ENCODE measurements at regions not wholly inside any gene's neighbourhood (a gene's known extent, or its start where the extent isn't known, plus 50 kb on each side); places are given as distances from the start of the nearest gene placed in this dataset.
"Not testable (repeated sequence)": the region's sequence is repeated elsewhere in the genome, so short reads cannot be mapped to it uniquely, and the experiment has no call there.

DNA sequence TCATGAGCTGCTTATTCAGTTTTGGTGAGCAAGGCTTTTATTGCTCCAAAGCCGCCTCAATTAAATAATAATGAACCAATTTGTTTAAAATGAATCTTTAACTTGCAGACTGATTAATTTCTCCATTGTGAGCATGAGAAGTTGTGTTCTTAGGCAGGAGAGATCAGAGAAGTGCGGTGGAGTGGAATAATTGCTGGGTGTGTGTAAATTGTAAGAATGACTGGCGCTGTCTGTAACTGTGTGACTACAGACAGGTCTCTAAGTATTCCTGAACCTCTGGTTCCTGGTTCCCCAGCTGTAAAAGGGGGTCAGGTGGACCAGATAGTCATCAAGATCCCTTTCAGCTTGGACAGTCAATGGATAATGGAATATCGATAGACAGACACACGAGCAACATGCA is 98.0 kb upstream of the EFEMP1 start:
- DNase-seq = no peak

DNA sequence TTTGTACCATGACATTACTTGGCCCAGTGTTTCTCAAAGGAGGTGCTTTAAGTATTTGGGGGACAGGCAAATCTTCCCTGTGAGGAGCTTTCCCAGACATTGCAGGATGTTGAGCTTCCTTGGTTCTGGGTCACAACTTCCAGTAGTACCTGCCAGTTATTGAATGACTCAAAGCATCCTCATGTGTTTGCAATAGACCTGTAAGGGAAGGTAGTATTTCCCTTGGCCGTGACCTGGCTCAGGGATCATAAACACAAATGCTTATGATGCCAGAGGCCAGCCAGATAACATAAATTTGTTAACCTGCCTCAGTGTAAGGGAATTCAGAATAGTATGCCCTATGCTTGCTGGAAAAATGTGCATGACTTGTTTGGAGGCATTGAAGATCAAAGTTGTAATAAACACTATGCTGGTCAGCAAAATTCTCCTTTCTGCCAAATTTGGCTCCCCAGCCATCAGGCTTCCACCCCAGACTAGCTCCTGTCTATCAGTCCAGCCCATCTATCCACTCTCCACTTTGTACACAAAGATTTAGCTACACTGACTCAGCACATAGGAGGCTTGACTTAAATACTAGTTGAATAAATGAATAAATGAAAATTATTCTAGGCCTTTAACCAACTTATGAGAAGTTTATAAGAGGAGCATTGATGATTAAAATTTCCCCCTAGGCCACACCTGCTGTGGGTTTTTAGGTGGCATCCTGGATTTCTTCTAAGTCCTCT is 102.0 kb upstream of the EFEMP1 start:
- no peak for DNase-seq

DNA sequence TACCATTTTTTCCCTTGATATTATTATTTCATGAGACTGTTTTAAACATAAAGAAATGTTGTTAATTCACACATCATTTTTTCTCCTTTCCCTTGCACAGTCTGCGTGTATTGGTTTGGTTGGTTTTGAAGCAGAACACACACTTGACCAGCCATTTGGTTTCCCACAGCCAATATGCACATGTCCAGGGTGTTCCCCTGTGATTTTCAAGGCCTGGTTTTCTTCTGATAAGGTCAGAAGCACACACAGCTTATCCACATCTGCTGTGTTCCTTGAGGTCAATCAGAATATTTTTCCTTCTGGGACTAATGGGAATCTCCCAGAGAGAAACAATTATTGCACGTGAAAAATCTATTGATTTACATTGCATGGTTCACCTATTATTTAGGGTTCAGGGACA is 103.2 kb upstream of the EFEMP1 start:
- DNase-seq = no peak

DNA sequence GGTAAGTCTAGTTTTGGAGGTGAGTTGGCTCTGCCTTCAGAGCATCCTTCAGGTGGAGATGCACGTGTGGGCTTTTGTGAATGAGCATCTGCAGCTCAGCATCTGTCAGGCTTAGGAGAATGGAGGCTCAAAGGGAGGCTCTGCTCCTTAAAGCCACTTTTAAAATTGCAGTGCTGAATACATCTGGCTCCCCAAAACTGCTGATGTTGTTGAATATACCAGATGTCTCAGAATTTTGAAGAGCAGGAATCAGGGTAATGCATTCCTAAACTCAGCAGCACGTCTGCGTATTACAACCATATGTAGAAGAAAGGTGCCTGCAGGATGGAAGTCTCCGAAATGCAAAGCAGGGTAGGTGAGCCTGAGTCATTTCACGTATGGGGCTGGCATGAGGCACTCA is 106.5 kb upstream of the EFEMP1 start:
- DNase-seq = no peak

DNA sequence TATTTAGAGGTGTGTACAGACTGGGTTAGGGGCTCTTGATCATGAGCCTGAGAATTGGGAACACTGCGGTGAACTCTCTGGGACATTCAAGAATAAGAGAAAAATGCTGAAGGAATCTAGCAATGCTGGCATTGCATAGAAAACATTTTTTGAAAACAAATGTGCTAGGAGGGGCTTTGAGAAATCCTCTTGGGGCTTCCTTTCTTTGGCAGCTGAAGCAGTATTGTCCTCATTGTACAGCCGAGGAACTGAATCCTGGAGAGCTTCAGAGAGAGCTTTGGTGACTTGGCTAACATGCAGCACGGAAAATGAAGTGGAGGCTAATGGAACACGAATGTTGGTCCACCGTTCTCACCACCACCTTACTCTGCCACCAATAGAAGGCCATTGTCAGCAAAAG is 107.3 kb upstream of the EFEMP1 start:
- DNase-seq = no peak

DNA sequence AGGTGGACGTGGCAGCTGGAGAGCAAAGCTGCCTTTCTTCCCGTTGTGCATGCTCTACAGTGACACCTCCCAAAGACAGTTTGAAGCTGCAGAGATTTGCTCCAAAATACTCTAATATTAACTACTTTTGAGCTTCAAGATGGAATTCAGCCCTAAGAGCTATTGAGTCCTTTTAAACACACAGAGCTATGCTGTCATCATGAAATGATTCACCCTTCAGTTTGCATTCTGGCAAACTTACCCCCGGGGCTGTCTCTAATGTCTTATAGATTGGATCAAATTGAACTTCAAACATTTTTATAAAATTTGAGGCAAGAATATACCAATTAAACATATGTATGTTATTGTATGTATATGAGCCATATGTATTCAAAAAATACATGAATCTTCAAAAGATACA is 110.7 kb upstream of the EFEMP1 start:
- DNase-seq = no peak

DNA sequence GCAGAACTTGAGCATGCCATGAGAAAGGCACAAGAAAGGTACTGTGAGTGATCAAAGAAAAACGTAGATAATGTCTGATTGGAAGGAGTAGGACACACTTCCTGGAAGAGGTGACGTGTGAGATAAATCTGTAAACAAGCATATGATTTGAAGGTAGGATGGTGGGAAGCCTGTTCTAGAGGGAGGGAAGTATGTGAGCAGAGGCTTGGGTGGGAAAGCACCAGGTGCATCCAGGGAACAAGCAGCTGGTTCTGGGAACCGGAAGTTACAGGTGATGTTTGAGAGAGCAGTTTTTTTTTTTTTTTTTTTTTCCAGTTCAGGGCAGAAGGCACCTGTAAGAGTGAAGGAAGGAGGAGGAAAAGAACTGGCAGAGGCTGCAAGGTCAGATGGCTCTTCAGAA is 116.6 kb upstream of the EFEMP1 start:
- peak; percentile 30 for DNase-seq

DNA sequence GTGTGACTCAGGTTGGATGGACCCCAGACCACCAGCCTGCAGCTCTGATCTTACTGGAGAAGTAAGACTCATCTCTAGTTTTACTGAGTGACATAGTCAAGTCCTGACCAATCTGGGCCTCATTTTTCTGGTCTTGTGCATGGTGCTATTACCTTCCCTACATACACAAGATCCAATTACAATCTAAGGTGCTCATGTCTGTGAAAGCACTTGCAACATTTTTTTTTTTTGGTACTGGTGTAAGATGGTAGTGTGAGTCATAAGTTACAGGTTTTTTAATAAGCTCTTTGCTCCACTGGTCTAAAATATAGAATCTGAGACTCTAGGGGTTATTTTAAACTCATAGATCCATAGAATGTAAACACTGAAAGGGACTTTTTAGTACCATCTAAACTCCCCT is 117.3 kb upstream of the EFEMP1 start:
- no peak for DNase-seq

DNA sequence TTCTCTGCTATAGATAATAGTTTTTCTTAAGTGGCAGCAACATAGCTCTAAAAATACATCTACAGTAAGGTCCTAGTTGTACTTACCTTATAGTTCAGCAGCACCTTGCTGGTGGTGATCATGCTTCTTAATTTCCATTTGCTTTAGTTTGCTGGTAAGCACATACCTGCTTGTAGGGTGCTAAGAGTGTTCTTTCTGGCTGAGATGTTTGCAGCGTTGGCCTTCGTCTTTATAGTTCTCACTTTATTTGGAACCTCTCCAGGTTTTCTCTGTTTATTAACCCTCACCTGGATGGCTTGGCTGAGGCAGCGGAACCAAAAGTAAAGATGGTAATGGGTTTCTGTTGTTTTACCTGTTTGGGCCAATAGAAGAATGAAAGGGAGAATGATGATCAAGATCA is 123.6 kb upstream of the EFEMP1 start:
- DNase-seq = no peak

DNA sequence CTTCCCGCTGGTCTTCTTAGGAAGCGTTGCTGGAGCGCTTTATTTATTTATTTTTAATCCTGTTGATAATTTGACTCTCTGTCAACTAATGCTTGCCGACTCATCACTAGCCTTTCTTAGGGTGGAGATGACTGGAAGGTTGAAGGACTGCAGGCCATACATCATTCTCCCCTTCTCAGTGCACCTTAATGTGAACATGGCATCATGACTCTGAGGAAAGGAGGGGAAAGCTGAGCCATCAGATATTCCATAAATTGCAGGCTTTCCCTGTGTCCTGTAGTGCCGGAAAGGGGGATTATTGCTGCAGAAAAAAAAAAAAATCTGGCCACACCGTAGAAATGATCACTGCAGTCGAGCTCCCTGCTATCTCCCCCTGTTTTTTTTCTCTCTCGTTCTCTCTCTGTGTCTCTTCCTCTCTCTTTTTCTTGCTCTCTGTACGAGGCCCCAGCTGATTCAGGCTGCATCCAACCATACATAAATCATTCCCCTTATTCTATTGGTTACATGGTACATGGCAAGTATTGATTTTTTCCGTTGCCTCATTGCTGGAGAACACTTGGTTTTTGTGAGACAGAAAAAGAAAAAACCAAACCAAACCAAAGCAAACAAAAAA is 125.8 kb upstream of the EFEMP1 start:
- no peak for DNase-seq

DNA sequence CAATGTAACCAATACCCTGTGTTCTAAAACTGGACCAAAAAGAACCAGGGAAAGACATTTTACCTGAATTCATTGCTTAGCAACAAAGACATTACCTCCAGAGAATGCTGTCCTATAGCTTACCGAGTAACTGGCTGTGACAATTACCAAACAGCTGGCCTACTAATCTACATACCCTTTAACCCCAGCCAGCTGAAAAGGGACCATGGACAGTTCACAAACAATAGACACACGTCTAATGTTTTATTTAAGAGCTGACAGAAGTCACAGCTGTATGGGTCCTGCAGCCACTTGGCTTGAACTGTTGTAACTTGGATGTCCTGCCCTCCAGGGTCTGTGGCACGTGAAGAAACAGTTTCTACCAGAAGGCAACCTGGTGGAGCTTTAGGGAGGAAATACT is 130.1 kb upstream of the EFEMP1 start:
- no peak for DNase-seq

DNA sequence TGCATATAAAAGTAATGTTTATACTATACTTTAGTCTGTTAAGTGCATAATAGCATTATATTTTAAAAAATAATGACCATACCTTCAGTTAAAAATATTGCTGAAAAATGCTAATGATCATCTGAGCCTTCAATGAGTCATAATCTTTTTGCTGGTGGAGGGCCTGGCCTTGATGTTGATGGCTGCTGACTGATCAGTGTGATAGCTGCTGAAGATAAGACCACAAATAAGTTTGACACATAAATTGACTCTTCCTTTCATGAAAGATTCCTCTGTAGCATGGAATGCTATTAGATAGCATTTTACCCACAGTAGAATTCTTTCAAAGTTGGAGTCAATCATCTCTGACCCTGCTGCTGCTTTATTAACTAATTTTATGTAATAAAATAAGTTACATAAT is 128.4 kb upstream of the CCDC85A start:
- DNase-seq = no peak

DNA sequence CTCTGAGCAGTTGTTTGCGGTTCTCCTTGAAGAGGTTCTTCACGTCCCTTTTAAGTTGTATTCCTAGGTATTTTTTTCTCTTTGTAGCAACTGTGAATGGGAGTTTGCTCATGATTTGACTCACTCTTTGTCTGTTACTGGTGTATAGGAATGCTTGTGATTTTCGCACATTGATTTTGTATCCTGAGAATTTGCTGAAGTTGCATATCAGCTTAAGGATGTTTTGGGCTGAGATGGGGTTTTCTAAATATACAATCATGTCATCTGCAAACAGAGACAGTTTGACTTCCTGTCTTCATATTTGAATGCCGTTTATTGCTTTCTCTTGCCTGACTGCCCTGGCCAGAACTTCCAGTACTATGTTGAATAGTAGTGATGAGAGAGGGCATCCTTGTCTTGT is 122.5 kb upstream of the CCDC85A start:
- not testable (repeated sequence) for DNase-seq

DNA sequence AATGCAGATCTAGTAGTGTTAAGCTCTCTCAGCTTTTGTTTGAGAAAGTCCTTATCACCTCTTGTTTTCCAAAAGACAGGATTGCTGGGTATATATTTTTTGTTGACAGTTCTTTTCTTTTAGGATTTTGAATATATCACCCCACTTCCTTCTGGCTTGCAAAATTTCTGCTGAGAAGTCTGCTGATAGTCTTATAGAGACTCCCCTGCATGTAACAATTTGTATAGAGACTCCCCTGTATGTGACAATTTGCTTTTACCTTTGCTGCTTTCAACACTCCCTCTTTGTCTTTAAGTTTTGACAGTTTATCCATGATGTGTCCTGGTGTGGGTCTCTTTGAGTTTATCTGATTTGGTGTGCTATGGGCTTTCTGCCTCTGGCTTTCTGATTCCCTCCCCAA is 115.0 kb upstream of the CCDC85A start:
- no peak for DNase-seq

DNA sequence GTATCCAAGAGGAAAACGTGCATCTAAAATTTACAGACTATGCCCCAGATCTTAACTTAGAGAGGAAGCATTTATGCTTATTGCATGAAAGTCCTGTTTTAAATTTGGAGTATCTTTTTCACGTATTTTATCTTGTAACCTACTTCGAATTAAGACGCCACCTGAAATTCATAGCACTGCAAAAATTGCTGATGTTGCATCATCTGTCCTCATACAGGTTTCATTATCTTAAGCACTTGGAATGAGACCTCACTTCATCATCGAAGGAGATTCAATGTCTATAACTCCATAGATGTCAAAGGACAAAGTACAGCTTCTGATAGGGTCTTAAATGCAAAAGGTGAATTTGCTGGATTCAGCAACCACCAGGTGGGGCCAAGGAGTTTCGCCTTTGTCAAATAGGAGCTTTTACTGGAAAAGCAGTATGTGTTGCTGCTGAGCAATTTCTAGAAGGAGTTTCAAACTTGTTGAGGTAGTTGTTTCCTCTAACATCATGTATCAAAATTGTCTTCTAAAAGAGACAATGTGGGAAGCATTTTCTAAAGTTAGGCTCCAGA is 106.4 kb upstream of the CCDC85A start:
- DNase-seq = no peak

DNA sequence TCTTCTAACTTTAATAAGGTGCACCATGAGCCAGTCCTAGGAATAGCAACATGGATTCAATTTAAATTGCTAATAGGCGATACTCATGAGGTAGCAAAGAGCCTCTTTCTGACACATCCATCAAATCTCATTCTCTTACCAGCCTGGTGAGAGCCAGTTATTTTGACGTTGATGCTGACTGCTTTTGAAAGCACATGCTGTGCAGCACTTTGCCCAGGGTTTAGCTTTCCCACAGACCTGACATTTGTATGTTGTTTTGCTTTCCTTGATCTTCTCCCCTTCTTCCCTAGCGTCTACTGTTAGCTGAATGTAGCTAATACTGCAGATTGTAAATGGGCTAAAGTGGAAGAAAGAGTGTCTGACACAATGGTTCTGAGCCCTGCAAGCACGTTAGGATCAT is 101.1 kb upstream of the CCDC85A start:
- no peak for DNase-seq

DNA sequence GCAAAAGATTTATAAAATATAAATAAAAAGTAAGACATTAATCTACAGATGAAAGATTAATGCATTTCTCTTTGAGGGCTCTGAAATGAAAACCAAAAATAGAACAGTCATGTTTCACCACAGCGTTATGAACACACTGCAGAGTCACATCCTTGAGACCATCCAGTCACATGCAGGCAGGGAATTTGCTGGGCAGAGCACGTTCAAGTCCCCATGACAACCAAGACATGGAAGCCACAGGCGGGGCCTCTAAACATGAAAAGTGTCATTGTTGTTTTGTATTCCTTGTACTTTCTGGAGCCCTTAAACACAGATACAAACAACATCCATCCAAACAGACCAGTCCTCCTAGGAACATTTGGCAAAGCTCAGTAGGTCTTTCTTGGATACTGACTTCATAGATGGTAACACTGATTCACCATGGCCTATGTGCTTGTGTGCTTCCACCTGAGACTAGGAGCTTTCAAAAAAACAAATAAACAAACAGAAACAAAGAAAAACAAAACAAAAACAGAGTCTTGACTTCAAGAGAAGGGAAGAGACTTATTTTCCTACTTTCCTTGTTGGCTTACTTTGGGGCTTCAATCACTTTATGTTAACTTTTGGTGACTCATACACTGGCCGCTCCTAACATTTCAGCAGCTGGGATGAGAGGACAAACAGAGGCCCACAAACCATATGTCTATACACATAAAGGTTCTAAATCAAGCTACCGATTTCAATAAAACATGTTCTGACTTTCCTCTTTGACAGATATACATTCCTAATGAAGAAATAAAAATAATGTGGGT is 99.5 kb upstream of the CCDC85A start:
- no peak for DNase-seq

DNA sequence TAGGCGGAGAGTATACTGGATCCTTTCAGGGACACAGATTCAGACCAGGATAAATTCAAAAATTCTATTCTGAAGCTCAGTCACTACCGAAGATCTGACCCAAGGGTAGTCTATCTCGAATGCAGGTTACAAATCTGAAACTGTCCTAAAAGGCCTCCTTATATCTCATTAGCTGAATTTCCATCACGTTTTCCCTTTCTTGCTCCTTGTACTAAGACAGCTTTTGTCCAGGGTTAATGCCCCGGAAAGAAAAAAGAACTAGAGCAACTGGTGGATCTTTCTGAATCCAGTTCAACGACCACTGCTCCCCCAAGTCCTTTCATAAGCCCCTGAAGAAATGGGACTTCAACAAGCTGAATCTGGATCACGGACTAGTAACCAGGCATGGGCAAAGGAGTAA is 97.5 kb upstream of the CCDC85A start:
- no peak for DNase-seq

DNA sequence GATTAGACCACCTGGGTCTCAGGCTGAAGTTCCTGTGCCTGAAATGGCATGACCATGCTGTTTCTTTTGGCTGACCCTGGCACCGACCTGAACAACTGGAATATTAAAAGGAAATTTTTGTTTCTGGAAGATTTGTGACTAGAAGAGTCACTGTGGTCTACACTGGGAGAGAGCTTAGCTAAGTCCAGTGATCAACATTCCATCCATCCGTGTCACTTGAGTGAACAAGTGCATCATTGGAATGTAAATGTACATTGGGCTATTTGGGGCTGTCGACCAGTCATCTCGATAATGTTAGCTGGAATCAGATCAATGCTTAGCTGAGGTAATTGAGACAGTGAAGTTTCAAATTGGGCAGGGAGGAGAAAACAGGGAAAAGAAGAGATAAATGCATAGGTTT is 95.4 kb upstream of the CCDC85A start:
- no peak for DNase-seq

DNA sequence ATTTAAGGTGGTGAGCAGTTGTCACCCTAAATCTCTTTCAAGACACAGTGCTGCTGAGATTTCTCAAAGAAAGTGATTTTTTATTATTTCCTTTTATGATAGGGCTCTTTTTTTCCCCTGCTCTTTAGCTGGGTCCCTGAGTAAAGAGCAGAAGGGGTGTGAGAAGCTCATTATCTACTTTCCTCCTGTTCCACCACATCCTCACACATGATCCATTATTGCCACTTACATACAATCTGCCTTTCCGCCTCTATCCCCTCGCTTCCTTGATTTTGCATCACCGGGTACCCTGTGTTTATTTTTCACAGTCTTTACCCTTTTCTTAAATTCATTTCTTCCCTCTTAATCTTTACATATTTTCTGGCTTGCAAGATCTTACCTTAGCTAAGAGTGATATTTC is 93.9 kb upstream of the CCDC85A start:
- DNase-seq = no peak

DNA sequence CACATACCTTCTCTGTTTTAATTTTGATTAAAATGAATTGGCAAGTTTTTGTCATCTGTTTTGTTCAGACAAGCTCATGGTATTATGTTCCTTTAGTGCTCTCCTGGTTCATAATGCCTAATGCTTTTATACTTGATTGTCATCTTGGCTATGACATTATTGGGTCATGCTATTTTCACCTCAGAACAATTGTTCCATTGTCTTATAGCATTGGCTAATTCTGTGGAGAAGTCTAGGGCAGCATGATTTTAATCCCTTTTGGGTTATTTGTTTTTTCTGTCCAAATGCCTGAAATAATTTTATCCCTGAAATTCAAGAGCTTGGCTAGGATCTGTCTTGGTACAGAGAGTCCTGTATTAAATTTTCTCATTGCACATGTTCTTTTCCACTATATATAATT is 83.8 kb upstream of the CCDC85A start:
- DNase-seq = no peak

DNA sequence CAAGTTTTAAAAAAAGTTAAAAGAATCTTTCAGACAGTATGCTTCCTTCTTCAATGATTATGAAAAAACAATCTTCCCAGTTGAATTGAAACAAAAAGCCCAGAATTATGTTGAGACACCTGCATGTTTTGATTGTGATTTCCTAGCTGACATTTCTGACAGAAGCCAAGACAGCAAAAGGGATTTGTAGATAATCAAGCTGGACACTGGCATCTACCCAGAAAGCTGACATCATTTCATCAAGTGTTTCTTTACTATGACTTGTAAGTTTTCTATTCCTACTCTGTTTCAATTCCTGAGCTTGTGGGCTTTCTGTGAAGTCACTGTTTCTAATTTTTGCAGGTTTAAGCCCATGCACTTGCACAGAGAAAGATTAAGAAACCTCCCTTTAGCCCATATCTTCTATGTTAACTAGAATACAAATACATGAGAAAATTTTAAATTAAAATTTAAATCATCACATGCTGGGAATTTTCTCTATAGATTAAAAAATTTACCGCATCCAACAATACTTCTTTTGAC is 82.9 kb upstream of the CCDC85A start:
- no peak for DNase-seq

DNA sequence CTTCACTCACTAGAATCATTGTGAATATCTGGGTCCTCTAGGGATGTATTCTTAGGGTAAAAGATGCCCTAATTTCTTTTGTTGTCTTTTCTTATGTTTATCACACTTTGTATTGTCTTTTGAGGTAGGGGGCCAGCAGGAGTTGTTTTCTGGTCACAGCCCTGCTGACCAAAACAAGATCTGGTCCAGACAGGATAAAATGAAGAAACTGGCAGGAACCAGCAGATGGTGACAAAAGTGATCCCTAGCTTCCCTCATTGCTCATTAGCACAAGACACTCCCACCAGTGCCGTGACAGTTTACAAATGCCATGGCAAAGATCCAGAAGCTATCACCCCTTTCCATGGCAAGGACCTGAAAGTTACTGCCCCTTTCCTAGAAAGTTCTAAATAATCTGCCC is 81.7 kb upstream of the CCDC85A start:
- no peak for DNase-seq

DNA sequence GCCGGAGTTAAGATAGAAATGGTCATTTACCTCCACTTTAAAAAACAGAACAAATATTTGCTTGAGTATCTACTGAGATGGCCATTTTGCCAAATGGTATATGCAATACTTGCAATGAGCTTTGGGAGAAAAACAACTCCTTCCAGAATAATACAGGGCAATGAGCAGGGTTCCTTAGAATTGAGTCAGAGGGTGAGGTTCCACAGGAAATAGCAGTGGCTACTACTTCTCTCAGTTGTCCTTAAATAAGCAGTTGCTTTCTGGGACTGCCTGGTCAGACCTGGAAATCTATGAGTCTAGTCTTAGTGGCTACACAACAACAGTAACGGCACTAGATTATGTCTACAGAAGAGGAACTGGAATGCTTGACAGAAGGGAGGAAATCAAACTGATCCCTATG is 80.9 kb upstream of the CCDC85A start:
- no peak for DNase-seq

All from NCI-H2107 (cell line).